Inflammatory macrophage (primary cell): ENCODE measurements at regions not wholly inside any gene's neighbourhood (a gene's known extent, or its start where the extent isn't known, plus 50 kb on each side); places are given as distances from the start of the nearest gene placed in this dataset.
"Not testable (repeated sequence)": the region's sequence is repeated elsewhere in the genome, so short reads cannot be mapped to it uniquely, and the experiment has no call there.

Experiments used
- DNase-seq, 2 donors: peaks; one replicate each; pipeline ENCODE4 v3.0.0-alpha.2; 2020 to 2022

DNA sequence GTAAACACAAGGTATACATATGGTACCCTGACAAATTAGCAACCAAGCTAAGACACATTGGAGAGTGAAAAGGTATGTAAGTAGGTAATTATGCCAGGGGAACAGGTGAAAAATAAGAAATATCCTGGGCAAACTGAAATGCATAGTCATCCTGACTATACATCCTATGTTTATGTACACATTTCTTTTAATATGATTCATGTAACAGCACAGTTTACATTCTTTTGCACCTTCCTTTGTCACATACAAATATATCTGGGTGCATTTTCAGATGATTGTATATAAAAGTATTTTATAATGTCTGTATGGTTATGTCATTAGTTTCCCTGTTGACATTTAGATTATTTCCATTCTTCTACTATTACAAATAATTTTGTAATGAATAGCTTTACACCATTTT is 1146.9 kb downstream of the EFNA5 start:
- DNase-seq, result no peak

DNA sequence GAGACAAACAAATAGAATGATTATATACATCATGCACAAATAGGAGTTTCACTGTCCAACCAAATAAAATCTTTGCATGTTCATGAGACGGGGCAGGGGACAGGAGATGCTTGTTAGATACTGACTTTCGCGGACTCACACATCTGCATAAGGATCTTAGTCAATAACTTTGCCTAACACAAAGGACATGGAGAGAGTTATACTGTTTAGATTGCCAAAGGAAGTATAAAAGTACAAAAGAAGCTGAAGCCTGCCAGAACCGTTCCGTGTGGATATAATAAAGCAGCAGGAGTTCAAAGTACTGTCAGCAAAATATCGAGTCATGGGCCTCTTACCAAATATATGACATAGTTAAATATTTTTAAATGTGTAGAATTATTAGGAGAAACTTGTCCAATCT is 1148.4 kb downstream of the EFNA5 start:
- no peak for DNase-seq

- DNase-seq, result no peak
Measured at GRCh38 chr5:106521701-106522100, 1149.0 kb downstream of the EFNA5 start.

DNA sequence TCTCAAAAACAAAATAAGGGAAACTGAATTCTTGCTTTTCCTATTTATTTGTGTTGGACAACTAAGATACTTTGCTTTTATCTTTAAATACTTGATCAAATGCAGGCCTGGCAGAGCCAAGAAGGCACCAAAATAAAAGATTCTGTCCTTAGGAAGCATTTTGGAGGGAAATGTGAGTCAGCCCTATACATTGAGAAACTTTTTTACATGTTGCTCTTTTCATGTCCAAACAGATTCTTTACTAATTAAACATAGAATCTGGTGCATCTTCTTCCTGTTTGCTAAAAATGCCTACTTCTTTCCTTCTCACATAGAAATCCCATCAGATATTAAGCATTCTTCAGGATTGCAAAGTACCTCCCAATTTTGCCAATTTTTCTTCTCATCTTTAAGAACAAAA is 1160.4 kb downstream of the EFNA5 start:
- DNase-seq, result no peak

- DNase-seq, result no peak
Measured at GRCh38 chr5:106508894-106509293, 1161.8 kb downstream of the EFNA5 start.

DNA sequence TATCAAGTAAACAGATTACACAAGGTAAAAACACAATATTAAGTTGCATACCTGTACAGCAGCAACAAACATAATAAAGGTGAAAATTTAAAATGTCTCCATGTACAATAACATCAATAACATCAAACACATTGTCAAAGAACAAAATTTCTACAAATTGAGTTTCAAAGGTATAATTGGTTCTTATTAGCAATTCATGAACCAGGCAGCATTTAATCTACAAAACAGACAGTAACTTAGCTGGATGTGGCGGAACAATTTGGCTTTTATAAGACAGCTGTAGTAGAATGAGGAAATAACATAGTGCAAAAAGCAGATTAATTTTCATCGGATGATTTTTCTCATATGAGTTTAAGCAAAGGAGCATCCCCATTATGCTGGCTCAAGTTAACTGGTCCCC is 1176.8 kb downstream of the EFNA5 start:
- no peak for DNase-seq

DNA sequence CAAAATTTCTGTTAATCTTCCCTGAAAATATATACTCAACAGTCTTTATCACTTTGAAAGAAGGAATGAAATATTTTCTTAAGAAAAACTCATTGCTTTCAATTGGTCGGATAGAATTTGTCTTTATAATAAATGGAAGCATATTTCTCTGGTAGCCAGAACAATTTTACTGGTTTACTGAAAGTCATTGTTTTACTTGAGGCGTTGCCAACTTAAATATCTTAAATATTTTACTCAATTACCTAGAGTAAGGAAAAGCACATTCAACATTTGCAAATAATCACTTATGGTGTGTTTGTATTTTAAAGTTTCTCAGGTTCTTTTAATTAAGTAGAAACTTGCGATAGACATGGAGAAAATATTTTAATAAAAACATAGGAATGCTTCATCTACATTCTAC is 1181.7 kb downstream of the EFNA5 start:
- DNase-seq, result no peak

- no peak for DNase-seq
Measured at GRCh38 chr5:106488407-106488806, 1182.3 kb downstream of the EFNA5 start.

GRCh38 chr5:106481374-106481773 is 1189.4 kb downstream of the EFNA5 start:
- DNase-seq, result peak in 1 of 2 donors; percentile 4

DNA sequence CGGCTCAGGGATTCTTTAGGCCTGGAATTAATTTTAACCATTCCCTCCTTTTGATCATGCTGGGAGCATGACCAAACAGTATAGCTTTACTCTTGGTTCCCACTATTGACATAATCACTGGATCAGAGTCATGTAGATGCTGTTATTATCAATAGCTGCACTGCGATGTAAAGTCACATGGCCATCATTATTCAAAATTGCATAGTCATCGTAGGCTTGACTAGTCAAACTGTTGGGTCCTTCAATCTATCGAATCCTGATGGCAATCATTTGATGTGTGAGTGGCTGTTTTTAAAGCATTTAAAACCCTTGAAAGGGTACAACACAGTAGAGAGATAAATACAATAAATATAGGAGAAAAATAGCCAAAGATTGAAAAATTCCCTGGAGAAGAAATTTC is 1194.1 kb downstream of the EFNA5 start:
- DNase-seq, result no peak

DNA sequence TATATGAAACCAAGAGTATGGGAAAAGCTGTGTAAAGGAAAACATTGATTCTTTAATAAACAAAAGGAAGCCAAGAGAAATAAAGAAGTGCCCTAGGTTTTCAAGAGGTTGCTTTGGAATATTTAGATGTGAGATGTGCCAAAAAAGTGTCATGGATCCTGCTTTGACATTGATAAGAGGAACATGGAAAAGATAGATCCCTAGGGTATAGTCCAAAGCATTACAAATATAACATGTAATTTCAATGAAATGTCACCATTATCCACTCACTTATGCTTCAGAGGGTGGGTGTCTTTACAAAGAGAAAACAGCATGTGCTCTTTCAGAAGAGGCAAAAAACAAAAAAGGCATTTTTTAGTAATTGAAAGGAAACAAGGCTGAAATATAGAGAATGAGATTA is 1196.7 kb downstream of the EFNA5 start:
- no peak for DNase-seq

DNA sequence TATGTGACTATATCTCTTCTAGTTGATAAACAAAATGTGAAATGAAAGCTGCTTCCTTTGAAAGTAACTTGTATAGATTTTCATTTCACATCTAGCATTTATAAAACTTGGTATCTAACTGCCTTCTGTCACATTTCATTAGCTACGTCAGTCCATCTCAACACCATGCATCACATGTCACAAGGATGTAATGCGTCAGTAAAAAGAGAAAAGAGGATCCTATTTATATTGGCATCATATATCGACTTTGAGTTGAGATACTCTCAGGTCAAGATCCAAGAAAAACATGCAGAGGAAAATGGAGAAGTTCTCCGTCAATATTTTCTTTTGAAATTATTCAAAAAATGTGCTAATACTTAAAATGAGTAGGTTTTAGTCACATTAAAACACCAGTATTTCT is 1211.2 kb downstream of the EFNA5 start:
- no peak for DNase-seq

DNA sequence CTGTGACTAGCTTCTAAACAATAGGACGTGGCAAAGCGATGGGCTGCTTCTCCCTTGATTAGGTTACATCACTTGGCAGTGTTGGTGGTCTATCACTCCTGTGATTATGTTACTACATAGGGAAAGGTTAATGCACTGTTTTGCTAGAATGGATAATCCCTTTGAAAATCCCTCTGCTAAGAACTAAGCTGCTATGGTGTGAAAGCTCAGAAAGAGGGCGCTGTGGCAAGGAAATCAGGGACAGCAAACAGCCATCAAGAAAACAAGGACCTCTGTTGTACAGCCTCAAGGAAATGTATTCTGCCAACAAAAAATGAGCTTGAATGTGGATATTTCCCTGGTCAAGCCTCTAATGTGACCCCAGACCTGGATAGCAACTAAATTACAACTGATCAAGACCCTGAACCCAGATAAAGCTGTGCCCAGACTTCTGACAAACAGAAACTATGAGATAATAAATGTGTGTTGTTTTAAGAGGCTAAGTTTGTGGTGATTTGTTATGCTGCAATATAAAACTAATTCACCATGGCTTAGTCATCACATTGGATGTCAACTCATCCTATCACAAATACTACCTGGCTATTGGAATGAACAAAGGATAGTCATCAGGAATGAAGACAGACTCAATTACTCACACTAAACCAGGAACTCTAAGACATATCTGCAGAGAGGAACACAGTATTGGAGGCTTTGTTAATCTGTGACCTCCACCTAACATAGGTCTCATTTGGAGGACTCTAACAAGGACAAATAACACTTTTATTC is 1215.9 kb downstream of the EFNA5 start:
- DNase-seq, result no peak

- DNase-seq, result no peak
Measured at GRCh38 chr5:106454050-106454449, 1216.7 kb downstream of the EFNA5 start.

GRCh38 chr5:106451998-106452397 is 1218.7 kb downstream of the EFNA5 start:
- DNase-seq, result no peak

DNA sequence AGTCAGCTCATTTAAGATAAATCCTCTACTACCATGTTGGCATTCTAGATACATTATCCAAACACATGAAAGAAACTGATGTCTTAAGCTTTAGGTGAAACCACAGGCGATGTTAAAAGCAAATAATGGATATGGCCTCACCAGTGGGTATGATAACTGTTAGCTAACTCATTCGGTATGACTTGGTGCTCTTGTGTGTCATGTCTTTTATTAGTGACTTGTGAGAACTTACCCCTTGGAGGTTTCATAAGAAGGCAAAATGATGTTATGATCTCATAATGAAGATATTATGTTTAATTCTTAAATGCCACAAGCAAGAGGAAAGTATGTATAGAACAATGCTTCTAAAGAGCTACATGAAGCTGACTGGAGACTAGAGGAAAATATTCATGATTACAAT is 1227.0 kb downstream of the EFNA5 start:
- DNase-seq, result no peak

- no peak for DNase-seq
Measured at GRCh38 chr5:106435185-106435584, 1235.6 kb downstream of the EFNA5 start.

DNA sequence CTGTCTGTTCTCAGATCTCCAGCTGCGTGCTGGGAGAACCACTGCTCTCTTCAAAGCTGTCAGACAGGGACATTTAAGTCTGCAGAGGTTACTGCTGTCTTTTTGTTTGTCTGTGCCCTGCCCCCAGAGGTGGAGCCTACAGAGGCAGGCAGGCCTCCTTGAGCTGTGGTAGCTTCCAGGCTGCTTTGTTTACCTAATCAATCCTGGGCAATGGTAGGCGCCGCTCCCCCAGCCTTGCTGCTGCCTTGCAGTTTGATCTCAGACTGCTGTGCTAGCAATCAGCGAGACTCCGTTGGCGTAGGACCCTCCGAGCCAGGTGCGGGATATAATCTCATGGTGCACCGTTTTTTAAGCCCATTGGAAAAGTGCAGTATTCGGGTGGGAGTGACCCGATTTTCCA is 1240.0 kb downstream of the EFNA5 start:
- not testable (repeated sequence) for DNase-seq

DNA sequence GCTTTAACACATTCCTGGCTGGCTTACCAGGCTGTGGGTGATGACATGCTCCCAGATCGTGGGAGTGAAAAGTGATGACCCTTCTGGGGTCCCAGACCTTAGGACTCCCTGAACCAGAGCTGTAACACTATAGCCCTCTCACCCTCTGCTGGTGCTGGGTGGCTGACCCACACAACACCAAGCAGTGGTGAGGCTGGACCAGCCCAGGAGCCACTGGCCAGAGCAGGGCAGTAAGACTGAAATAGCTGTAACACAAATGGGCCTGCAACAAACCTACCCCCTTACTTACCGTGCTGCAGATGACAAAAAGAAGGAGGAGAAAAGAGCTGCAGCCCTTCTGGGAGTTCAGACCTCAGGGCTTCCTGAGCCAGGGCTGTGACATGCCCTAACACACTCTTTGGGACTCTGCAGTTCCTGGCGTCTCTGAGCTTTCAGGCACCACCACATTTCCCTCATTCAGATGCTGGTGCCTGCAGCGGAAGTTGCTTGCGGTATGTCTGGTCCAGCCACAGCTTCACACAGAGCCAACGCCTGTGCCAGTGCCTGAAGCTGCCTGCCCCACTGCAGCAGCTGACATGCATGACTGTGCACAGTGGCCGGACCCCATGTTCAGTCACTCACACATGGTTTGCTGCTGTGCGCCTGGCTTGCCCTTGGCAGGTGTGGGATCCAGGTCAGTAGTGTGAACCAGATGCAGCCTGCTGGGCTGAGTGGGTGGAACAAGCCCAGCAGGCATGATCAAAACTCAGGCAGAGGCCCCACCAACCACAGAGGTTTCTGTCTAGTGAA is 1247.4 kb downstream of the EFNA5 start:
- no peak for DNase-seq

GRCh38 chr5:106420102-106420501 is 1250.6 kb downstream of the EFNA5 start:
- no peak for DNase-seq

- no peak for DNase-seq
Measured at GRCh38 chr5:106418196-106418595, 1252.5 kb downstream of the EFNA5 start.

GRCh38 chr5:106417566-106417965 is 1253.2 kb downstream of the EFNA5 start:
- no peak for DNase-seq

- DNase-seq, result no peak
Measured at GRCh38 chr5:106417163-106417562, 1253.6 kb downstream of the EFNA5 start.

GRCh38 chr5:106415541-106415940 is 1255.2 kb downstream of the EFNA5 start:
- no peak for DNase-seq
